ENCODE measurements at regions not wholly inside any gene's neighbourhood (a gene's known extent, or its start where the extent isn't known, plus 50 kb on each side); places are given as distances from the start of the nearest gene placed in this dataset.

GRCh38 chr7:110544194-110544593, 546.7 kb upstream of the LRRN3 start:
- TF ChIP-seq CTCF (IDR thresholded peaks at IDR 0.05) (no peak), EZH2 (IDR thresholded peaks at IDR 0.05) (no peak)

Data from neural progenitor cell (in vitro differentiated cells).